ENCODE measurements at regions not wholly inside any gene's neighbourhood (a gene's known extent, or its start where the extent isn't known, plus 50 kb on each side); places are given as distances from the start of the nearest gene placed in this dataset.

- TF ChIP-seq FOXM1 (IDR thresholded peaks at IDR 0.05; ENCODE audit: borderline replicate concordance, low read depth) (no peak), TAF1 (IDR thresholded peaks at IDR 0.05; ENCODE audit: low read depth) (no peak), YY1 (IDR thresholded peaks at IDR 0.05; ENCODE audit: low read depth) (no peak)
Observed at GRCh38 chr11:42657169-42657568, 654.6 kb upstream of the API5 start.
